ENCODE measurements at regions not wholly inside any gene's neighbourhood (a gene's known extent, or its start where the extent isn't known, plus 50 kb on each side); places are given as distances from the start of the nearest gene placed in this dataset.
"Not testable (repeated sequence)": the region's sequence is repeated elsewhere in the genome, so short reads cannot be mapped to it uniquely, and the experiment has no call there.

- not testable (repeated sequence) for H3K27me3 ChIP-seq (ENCODE audit: control insufficient read depth, insufficient read depth, low read length); H3K9me3 ChIP-seq (ENCODE audit: control insufficient read depth, insufficient read depth, low read length); H3K36me3 ChIP-seq (ENCODE audit: control insufficient read depth, insufficient read depth, low read length); H3K4me3 ChIP-seq (ENCODE audit: low read depth, low read length); H3K9ac ChIP-seq (ENCODE audit: low read depth, low read length); H3K4me1 ChIP-seq (ENCODE audit: control insufficient read depth, insufficient read depth, low read length)
These were observed 193.2 kb upstream of the PPP1R26 start for GRCh38 chr9:135286187-135286925.

GRCh38 chr9:135286961-135287360, 192.6 kb upstream of the PPP1R26 start:
- Histone ChIP-seq H3K9me3 (ENCODE audit: control insufficient read depth, insufficient read depth, low read length) (no peaks in the 10 kb centered on the region), H3K4me3 (ENCODE audit: low read depth, low read length) (no peak overlapping the region), H3K9ac (ENCODE audit: low read depth, low read length) (no peak overlapping the region), H3K4me1 (ENCODE audit: control insufficient read depth, insufficient read depth, low read length) (no peaks in the 10 kb centered on the region), H3K27me3 (ENCODE audit: control insufficient read depth, insufficient read depth, low read length) (no peaks in the 10 kb centered on the region), H3K36me3 (ENCODE audit: control insufficient read depth, insufficient read depth, low read length) (no peaks in the 10 kb centered on the region)

DNA sequence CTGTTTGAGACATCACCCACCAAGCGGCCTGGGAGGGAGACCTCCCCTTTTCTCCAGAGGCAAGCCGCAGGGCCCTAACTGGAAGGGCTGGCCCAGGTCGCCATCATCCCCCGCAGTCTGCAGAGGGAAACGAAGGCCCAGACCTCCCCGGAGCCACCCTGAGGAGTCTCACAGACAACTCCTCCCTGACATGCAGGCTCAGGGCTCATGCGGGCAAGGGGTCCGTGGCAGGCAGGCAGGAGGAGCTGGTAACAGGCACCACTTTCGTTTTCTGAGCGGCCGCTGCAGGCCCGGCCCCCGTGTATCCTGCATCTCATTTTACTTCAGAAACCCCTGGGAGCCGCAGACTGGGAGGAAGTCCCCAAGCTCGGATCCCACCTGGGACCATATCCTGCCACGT, 192.0 kb upstream of the PPP1R26 start:
- H3K4me3 ChIP-seq (ENCODE audit: low read depth, low read length), result no peak overlapping the region
- H3K4me1 ChIP-seq (ENCODE audit: control insufficient read depth, insufficient read depth, low read length), result no peaks in the 10 kb centered on the region
- no peaks in the 10 kb centered on the region for H3K36me3 ChIP-seq (ENCODE audit: control insufficient read depth, insufficient read depth, low read length)
- no peaks in the 10 kb centered on the region for H3K27me3 ChIP-seq (ENCODE audit: control insufficient read depth, insufficient read depth, low read length)
- H3K9ac ChIP-seq (ENCODE audit: low read depth, low read length), result no peak overlapping the region
- H3K9me3 ChIP-seq (ENCODE audit: control insufficient read depth, insufficient read depth, low read length), result no peaks in the 10 kb centered on the region

DNA sequence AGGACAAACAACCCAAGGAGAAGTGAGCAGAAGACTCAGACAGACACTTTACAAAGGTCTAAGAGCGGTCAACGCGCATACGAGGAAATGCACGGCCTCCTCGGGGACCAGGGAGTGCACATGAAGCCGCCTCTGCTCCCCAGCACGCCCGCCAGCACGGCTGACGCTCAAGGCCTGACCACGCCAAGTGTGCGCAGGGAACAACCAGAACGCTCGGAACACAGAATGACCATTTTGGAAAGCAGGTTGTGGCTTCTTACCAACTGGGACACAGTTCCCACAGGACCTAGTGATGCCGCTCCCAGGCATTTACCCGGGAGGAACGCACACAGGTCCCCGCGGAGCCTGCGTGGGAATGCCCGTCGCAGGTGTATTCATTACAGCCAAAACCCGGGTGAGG, 191.5 kb upstream of the PPP1R26 start:
- Histone ChIP-seq H3K9me3 (ENCODE audit: control insufficient read depth, insufficient read depth, low read length) (no peaks in the 10 kb centered on the region), H3K36me3 (ENCODE audit: control insufficient read depth, insufficient read depth, low read length) (no peaks in the 10 kb centered on the region), H3K9ac (ENCODE audit: low read depth, low read length) (no peak overlapping the region), H3K4me1 (ENCODE audit: control insufficient read depth, insufficient read depth, low read length) (no peaks in the 10 kb centered on the region), H3K27me3 (ENCODE audit: control insufficient read depth, insufficient read depth, low read length) (no peaks in the 10 kb centered on the region), H3K4me3 (ENCODE audit: low read depth, low read length) (no peak overlapping the region)

- Histone ChIP-seq H3K27me3 (ENCODE audit: control insufficient read depth, insufficient read depth, low read length) (no peaks in the 10 kb centered on the region), H3K9ac (ENCODE audit: low read depth, low read length) (no peak overlapping the region), H3K4me3 (ENCODE audit: low read depth, low read length) (no peak overlapping the region), H3K4me1 (ENCODE audit: control insufficient read depth, insufficient read depth, low read length) (no peaks in the 10 kb centered on the region), H3K36me3 (ENCODE audit: control insufficient read depth, insufficient read depth, low read length) (no peaks in the 10 kb centered on the region), H3K9me3 (ENCODE audit: control insufficient read depth, insufficient read depth, low read length) (no peaks in the 10 kb centered on the region)
These were observed 190.5 kb upstream of the PPP1R26 start for GRCh38 chr9:135289081-135289491.

DNA sequence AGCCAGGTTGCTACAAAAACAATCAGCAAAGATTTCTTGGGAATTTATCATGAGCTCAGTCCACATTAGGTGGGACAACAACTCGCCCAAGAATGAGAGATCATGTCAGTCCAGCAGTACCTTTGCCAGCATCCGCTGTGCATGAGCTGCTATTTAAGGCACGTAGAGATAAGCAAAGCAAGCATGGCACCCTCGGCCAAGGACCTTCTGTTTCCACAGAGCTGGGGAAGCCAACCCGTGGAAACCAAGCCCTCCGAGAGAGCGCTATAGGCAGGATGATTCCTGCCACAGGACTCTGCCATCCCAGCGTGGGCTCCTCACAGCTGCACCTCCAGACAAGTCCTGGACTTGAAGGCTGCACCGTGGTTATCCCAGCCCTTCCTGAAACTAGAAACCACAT, 189.5 kb upstream of the PPP1R26 start:
- Histone ChIP-seq H3K4me3 (ENCODE audit: low read depth, low read length) (no peak overlapping the region), H3K4me1 (ENCODE audit: control insufficient read depth, insufficient read depth, low read length) (no peaks in the 10 kb centered on the region), H3K9ac (ENCODE audit: low read depth, low read length) (no peak overlapping the region), H3K9me3 (ENCODE audit: control insufficient read depth, insufficient read depth, low read length) (no peaks in the 10 kb centered on the region), H3K27me3 (ENCODE audit: control insufficient read depth, insufficient read depth, low read length) (no peaks in the 10 kb centered on the region), H3K36me3 (ENCODE audit: control insufficient read depth, insufficient read depth, low read length) (no peaks in the 10 kb centered on the region)

- Histone ChIP-seq H3K4me1 (ENCODE audit: control insufficient read depth, insufficient read depth, low read length) (no peaks in the 10 kb centered on the region), H3K27me3 (ENCODE audit: control insufficient read depth, insufficient read depth, low read length) (no peaks in the 10 kb centered on the region), H3K4me3 (ENCODE audit: low read depth, low read length) (no peak overlapping the region), H3K36me3 (ENCODE audit: control insufficient read depth, insufficient read depth, low read length) (no peaks in the 10 kb centered on the region), H3K9ac (ENCODE audit: low read depth, low read length) (no peak overlapping the region), H3K9me3 (ENCODE audit: control insufficient read depth, insufficient read depth, low read length) (no peaks in the 10 kb centered on the region)
These were observed 189.0 kb upstream of the PPP1R26 start for GRCh38 chr9:135290566-135290965.

DNA sequence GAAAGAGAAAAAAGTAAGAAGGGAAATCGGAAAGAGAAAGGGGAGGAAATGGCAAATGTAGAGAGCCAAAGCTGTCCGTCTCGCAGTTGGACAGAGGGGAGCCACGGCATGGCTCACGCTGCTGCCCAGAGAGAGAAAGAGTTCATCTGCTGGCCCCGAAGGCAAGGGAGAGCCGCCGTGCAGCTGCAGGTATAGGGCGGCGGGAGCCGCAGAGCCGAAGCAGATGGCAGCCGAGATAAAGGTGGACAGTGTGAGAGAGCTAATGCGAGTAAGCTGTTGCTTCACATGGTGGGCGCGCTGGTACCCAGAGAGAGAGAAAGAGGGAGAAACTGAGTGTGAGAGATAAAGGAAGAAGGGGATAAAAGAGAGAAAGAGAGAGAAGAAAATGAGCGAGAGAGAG, 188.4 kb upstream of the PPP1R26 start:
- no peaks in the 10 kb centered on the region for H3K27me3 ChIP-seq (ENCODE audit: control insufficient read depth, insufficient read depth, low read length)
- H3K4me3 ChIP-seq (ENCODE audit: low read depth, low read length), result no peak overlapping the region
- H3K9ac ChIP-seq (ENCODE audit: low read depth, low read length), result no peak overlapping the region
- no peaks in the 10 kb centered on the region for H3K36me3 ChIP-seq (ENCODE audit: control insufficient read depth, insufficient read depth, low read length)
- H3K9me3 ChIP-seq (ENCODE audit: control insufficient read depth, insufficient read depth, low read length), result no peaks in the 10 kb centered on the region
- peaks cover 2% of the 10 kb centered on the region for H3K4me1 ChIP-seq (ENCODE audit: control insufficient read depth, insufficient read depth, low read length)

GRCh38 chr9:135294836-135295235, 184.7 kb upstream of the PPP1R26 start:
- no peaks in the 10 kb centered on the region for H3K36me3 ChIP-seq (ENCODE audit: control insufficient read depth, insufficient read depth, low read length)

DNA sequence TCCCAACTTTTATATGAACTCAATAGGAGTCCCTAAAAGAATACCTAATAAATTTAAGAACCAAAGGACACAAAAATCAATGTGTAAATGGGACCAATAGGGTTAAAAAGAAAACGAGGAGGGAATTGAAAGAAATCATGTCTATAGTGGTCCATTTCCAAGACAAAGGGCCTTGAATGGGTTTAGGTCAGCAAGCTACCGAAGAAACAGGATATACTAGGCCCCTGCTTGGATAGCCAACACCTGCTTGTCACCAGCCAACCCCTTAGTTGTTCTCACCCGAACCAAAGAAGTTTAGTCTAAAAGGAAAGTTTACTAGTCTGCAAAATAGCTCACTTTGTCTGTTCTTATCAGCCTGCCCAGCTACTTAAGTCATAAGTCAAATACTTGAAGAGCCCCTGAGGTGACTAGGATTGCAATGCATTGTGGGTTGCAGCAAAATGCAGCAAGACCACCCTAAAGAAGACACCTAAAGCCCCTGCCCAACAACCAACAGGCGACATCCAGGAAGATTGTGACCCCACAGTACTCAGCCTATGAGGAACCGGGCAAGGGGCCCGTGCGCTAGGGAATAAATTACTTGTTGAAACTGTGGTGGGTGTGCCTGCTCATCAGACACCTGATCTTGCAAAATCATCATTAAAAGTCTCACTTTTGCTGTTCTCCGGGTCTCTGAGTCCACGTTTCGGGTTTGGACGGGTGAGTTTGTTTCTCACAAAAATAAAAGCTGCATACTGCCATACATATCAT, 183.9 kb upstream of the PPP1R26 start:
- no peak overlapping the region for H3K4me3 ChIP-seq (ENCODE audit: low read depth, low read length)
- H3K9me3 ChIP-seq (ENCODE audit: control insufficient read depth, insufficient read depth, low read length), result no peaks in the 10 kb centered on the region
- no peak overlapping the region for H3K9ac ChIP-seq (ENCODE audit: low read depth, low read length)
- H3K4me1 ChIP-seq (ENCODE audit: control insufficient read depth, insufficient read depth, low read length), result peaks cover 2% of the 10 kb centered on the region
- no peaks in the 10 kb centered on the region for H3K27me3 ChIP-seq (ENCODE audit: control insufficient read depth, insufficient read depth, low read length)
- no peaks in the 10 kb centered on the region for H3K36me3 ChIP-seq (ENCODE audit: control insufficient read depth, insufficient read depth, low read length)

More at GRCh38 chr9:135294836-135295235, 184.7 kb upstream of the PPP1R26 start:
- H3K27me3 ChIP-seq (ENCODE audit: control insufficient read depth, insufficient read depth, low read length), result no peaks in the 10 kb centered on the region
- no peak overlapping the region for H3K4me3 ChIP-seq (ENCODE audit: low read depth, low read length)
- no peaks in the 10 kb centered on the region for H3K9me3 ChIP-seq (ENCODE audit: control insufficient read depth, insufficient read depth, low read length)
- H3K9ac ChIP-seq (ENCODE audit: low read depth, low read length), result no peak overlapping the region
- H3K4me1 ChIP-seq (ENCODE audit: control insufficient read depth, insufficient read depth, low read length), result peaks cover 2% of the 10 kb centered on the region

DNA sequence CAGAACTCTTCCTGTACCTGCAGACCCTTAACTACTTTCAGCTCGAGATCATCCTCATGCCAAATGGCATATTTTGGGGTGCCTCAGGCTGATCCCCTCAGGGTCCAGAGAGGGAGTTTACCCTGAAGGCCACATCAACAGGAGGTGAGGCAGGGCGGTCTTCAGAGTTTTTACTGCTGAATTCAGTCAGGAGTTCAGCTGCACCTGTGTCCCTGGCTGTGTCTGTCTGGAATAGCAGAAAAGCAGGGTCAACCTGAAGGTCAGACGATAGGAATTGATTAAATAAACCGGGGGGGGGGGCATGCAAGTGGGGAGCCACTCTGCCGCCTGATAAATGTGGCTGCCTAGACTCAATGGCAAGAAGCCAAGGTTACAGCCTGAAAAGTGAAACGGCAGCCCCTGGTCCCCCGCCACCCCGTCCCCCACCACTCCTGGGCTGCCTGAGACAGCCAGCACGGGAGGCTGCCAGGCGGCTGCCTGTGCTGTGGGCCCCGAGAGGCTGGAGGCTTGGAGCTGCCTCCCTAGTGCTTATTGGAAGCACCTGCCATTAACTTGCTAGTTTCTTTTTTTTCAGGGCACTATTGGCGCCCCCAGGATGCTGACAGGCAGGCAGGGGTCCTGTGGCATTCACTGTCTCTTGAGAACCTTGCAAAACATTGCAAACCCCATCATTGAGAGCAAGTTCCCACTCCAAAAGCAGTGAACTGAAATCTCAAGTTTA, 182.7 kb upstream of the PPP1R26 start:
- Histone ChIP-seq H3K27me3 (ENCODE audit: control insufficient read depth, insufficient read depth, low read length) (no peaks in the 10 kb centered on the region), H3K9me3 (ENCODE audit: control insufficient read depth, insufficient read depth, low read length) (no peaks in the 10 kb centered on the region), H3K4me1 (ENCODE audit: control insufficient read depth, insufficient read depth, low read length) (peaks cover 2% of the 10 kb centered on the region), H3K4me3 (ENCODE audit: low read depth, low read length) (no peak overlapping the region), H3K36me3 (ENCODE audit: control insufficient read depth, insufficient read depth, low read length) (no peaks in the 10 kb centered on the region), H3K9ac (ENCODE audit: low read depth, low read length) (no peak overlapping the region)
